SK-N-MC (cell line): ENCODE measurements at regions not wholly inside any gene's neighbourhood (a gene's known extent, or its start where the extent isn't known, plus 50 kb on each side); places are given as distances from the start of the nearest gene placed in this dataset.

Experiments used
- EZH2 ChIP-seq: fragments of 200-600 bp; sonication (generic); IDR thresholded peaks from one replicate; pipeline ENCODE4 v1.6.1; 2017; ENCODE audit warnings: antibody characterized with exemption
- POLR2AphosphoS5 ChIP-seq: IDR thresholded peaks from 2 replicates; pipeline ENCODE4 v1.6.1; 2012; ENCODE audit warnings: mild to moderate bottlenecking, low read depth, low read length, borderline replicate concordance

DNA sequence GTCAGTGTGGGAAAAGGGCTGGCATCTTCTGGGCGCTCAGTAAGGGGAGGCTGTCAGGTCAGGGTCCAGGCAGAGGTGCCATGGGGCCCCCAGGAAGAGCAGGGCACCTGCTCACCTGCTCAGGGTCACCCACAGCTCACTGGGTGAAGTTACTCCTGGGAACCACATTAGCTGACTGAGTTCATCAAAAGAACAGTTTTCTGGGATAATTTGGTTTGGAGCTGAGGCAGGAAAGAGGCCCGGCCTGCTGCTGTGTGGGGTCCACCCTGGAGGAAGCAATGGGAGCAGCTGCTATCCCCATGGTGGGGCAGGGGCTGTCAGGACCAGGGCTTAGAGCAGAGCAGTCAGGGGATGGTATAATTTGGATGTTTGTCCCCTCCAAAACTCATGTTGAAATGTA lies 97.2 kb upstream of the GPC1 start:
- no peak for TF ChIP-seq POLR2AphosphoS5
- TF ChIP-seq EZH2, result no peak
